K562 (cell line): ENCODE measurements at regions not wholly inside any gene's neighbourhood (a gene's known extent, or its start where the extent isn't known, plus 50 kb on each side); places are given as distances from the start of the nearest gene placed in this dataset.

Source experiments
- ATAC-seq: fragments of 200-7000 bp; cut with Tn5 transposase; 3 replicates; pipeline ENCODE4 v1.9.1; 2020; ENCODE audit warnings: moderate library complexity
- BruUV-seq: library from RNA; stranded (reverse); fragments of 400-500 nt; replicated peaks from 2 replicates; lab custom pipeline; 2021; lab: Mats Ljungman, UMichigan
- CTCF ChIA-PET: fragments of 300-600 bp; formaldehyde crosslinking; extraction: SDS; loops from one replicate; lab custom pipeline; 2021; ENCODE audit warnings: low intra/inter-chr PET ratio; lab: Yijun Ruan, JAX
- POLR2A ChIA-PET: fragments of 300-600, 350-650 bp; sonication (Branson Sonifier 250); formaldehyde crosslinking; extraction: SDS; loops from one replicate; lab custom pipeline; 2021; ENCODE audit warnings: antibody characterized with exemption, inconsistent platforms; lab: Yijun Ruan, JAX
- DNase-seq, 4 experiments: peaks; one replicate each; pipeline versions ENCODE4 v3.0.0 to v3.0.0-alpha.2; 2011 to 2018; ENCODE audit warnings: low spot score in 3 of 4, mixed read lengths in 3 of 4; ENCODE audit errors: extremely low read depth in 1 of 4
- FAIRE-seq: peaks from 2 replicates; lab custom pipeline; 2011; peaks lifted over from hg19 to GRCh38; lab: Jason Lieb, UNC
- H2AFZ ChIP-seq: 2 replicates; pipeline ENCODE4 v1.6.0; 2011; ENCODE audit warnings: low read depth, low read length, control low read depth, inconsistent platforms
- H3K27ac ChIP-seq: fragments of 200-600 bp; 3 replicates; pipeline ENCODE4 v1.8.0; 2011; ENCODE audit warnings: low read depth, mild to moderate bottlenecking, control low read depth, inconsistent platforms, low read length, moderate library complexity, mixed read lengths; ENCODE audit errors: extremely low read depth
- H3K27me3 ChIP-seq, 2 experiments: fragments of 300-600 bp in 1 of 2; 2 replicates in 1 of 2; 3 replicates in 1 of 2; pipeline versions ENCODE4 v1.6.0 to v1.8.0; 2011; ENCODE audit warnings: inconsistent platforms in 2 of 2, low read length in 2 of 2, mild to moderate bottlenecking in 1 of 2, mixed read lengths in 1 of 2, moderate library complexity in 1 of 2; ENCODE audit not compliant: control insufficient read depth in 2 of 2, insufficient read depth in 2 of 2
- H3K36me3 ChIP-seq: fragments of 300-600 bp; 3 replicates; pipeline ENCODE4 v1.8.0; 2011; ENCODE audit warnings: mild to moderate bottlenecking, low read length, inconsistent platforms; ENCODE audit not compliant: control insufficient read depth, insufficient read depth
- H3K4me1 ChIP-seq, 2 experiments: fragments of 200-600 bp in 1 of 2; replicated peaks in 1 of 2; 2 replicates in 1 of 2; 3 replicates in 1 of 2; pipeline versions ENCODE4 v1.5.1 to v1.8.0; 2011; ENCODE audit warnings: inconsistent platforms in 2 of 2, low read length in 2 of 2, mild to moderate bottlenecking in 1 of 2, mixed read lengths in 1 of 2, moderate library complexity in 1 of 2; ENCODE audit not compliant: control insufficient read depth in 2 of 2, insufficient read depth in 2 of 2
- H3K4me2 ChIP-seq: 2 replicates; pipeline ENCODE4 v1.6.1; 2011; ENCODE audit warnings: low read length, control low read depth, inconsistent platforms, mixed read lengths; ENCODE audit not compliant: insufficient read depth
- H3K4me3 ChIP-seq: fragments of 200-600 bp; sonication (generic), shearing (Covaris generic); 2 replicates; pipeline ENCODE4 v1.5.1; 2016; ENCODE audit warnings: control low read depth, inconsistent platforms
- H3K79me2 ChIP-seq: fragments of 200-600 bp; 3 replicates; pipeline ENCODE4 v1.8.0; 2011; ENCODE audit warnings: low read length, inconsistent platforms; ENCODE audit not compliant: control insufficient read depth, insufficient read depth
- H3K9ac ChIP-seq, 2 experiments: 2 replicates each; pipeline versions ENCODE4 v1.6.0 to v1.6.1; 2011; ENCODE audit warnings: low read depth in 2 of 2, low read length in 2 of 2, control low read depth in 1 of 2, inconsistent platforms in 1 of 2, mild to moderate bottlenecking in 1 of 2, mixed read lengths in 1 of 2; ENCODE audit not compliant: insufficient read depth in 1 of 2
- H3K9me1 ChIP-seq: one replicate; pipeline ENCODE4 v1.6.0; 2011; ENCODE audit warnings: inconsistent platforms, mild to moderate bottlenecking, low read length, moderate library complexity; ENCODE audit not compliant: control insufficient read depth, insufficient read depth
- H3K9me3 ChIP-seq: replicated peaks from 2 replicates; pipeline ENCODE4 v1.5.1; 2011; ENCODE audit warnings: low read depth, low read length, inconsistent platforms; ENCODE audit not compliant: control insufficient read depth, insufficient read depth
- H4K20me1 ChIP-seq: replicated peaks from 2 replicates; pipeline ENCODE4 v1.6.1; 2011; ENCODE audit warnings: low read length, inconsistent platforms, mixed read lengths; ENCODE audit not compliant: control insufficient read depth, insufficient read depth
- AFF1 ChIP-seq, 2 experiments: fragments of 450-650 bp; IDR thresholded peaks; 2 replicates each; pipeline ENCODE4 v1.6.1; 2018; ENCODE audit warnings: mild to moderate bottlenecking in 2 of 2, low read depth in 1 of 2; ENCODE audit not compliant: partially characterized antibody in 2 of 2
- GABPB1 ChIP-seq: sonication (generic); formaldehyde crosslinking; IDR thresholded peaks from 2 replicates; pipeline ENCODE4 v1.8.0; 2022; ENCODE audit warnings: mild to moderate bottlenecking, missing genetic modification reagents
- KDM5B ChIP-seq: fragments of 200-600 bp; sonication (generic); IDR thresholded peaks from 2 replicates; pipeline ENCODE4 v1.6.1; 2012; ENCODE audit warnings: low read depth, mild to moderate bottlenecking, moderate library complexity, low read length, control low read depth, inconsistent platforms; ENCODE audit not compliant: insufficient replicate concordance
- L3MBTL2 ChIP-seq: fragments of 450-650 bp; IDR thresholded peaks from 2 replicates; pipeline ENCODE4 v1.6.1; 2016; ENCODE audit warnings: mild to moderate bottlenecking, moderate library complexity
- LCOR ChIP-seq: sonication (generic); formaldehyde crosslinking; IDR thresholded peaks from 2 replicates; pipeline ENCODE4 v1.8.0; 2022; ENCODE audit warnings: mild to moderate bottlenecking, missing genetic modification reagents
- NR4A1 ChIP-seq, 2 experiments: fragments of 250-450 bp in 1 of 2; fragments of 450-650 bp in 1 of 2; sonication (Bioruptor Pico) in 1 of 2; IDR thresholded peaks; 2 replicates each; pipeline versions ENCODE4 v1.4.0 to v1.6.1; 2016 to 2020; ENCODE audit warnings: mild to moderate bottlenecking in 2 of 2, missing compliant biosample characterization in 1 of 2, missing genetic modification characterization in 1 of 2, moderate library complexity in 1 of 2
- TCFL5 ChIP-seq: fragments of 250-450 bp; sonication (Bioruptor Pico); conservative IDR thresholded peaks from 2 replicates; pipeline ENCODE4 v1.6.1; 2021; ENCODE audit warnings: mild to moderate bottlenecking, moderate library complexity, matching md5 sums
- XRCC5 ChIP-seq: fragments of 200-400 bp; formaldehyde crosslinking; IDR thresholded peaks from 2 replicates; pipeline ENCODE4 v1.6.1; 2017; ENCODE audit warnings: low read depth, mild to moderate bottlenecking, low read length
- ZBTB9 ChIP-seq: fragments of 450-650 bp; formaldehyde crosslinking; IDR thresholded peaks from 2 replicates; pipeline ENCODE4 v1.4.0; 2020; ENCODE audit warnings: mild to moderate bottlenecking, moderate library complexity
- ZNF23 ChIP-seq: fragments of 250-450 bp; sonication (Bioruptor Pico); IDR thresholded peaks from 2 replicates; pipeline ENCODE4 v1.4.0; 2020; ENCODE audit warnings: mild to moderate bottlenecking
- ZNF239 ChIP-seq: fragments of 250-450 bp; sonication (Bioruptor Pico); IDR thresholded peaks from 2 replicates; pipeline ENCODE4 v1.4.0; 2020; ENCODE audit warnings: mild to moderate bottlenecking
- ZNF311 ChIP-seq: fragments of 250-450 bp; sonication (Bioruptor Pico); IDR thresholded peaks from 2 replicates; pipeline ENCODE4 v1.4.0; 2020; ENCODE audit warnings: mild to moderate bottlenecking, moderate library complexity
- ZNF354B ChIP-seq: fragments of 250-450 bp; sonication (Bioruptor Pico); IDR thresholded peaks from 2 replicates; pipeline ENCODE4 v1.4.0; 2020
- WGBS: fragments of 100-300 bp; shearing (Covaris generic); methylation state at CpG from one replicate; pipeline ENCODE4 v1.1.6; 2016; ENCODE audit warnings: low coverage, mixed read lengths; ENCODE audit not compliant: insufficient coverage; ENCODE audit errors: missing lambda C conversion rate; 5-methylcytosine and 5-hydroxymethylcytosine counted together
- in situ Hi-C: fragments of 300-500 bp; cut with MboI; formaldehyde crosslinking; loops from 4 replicates; pipeline ENCODE4 v1.15.0; 2018; ENCODE audit warnings: inconsistent platforms, mixed read lengths
- intact Hi-C: fragments of 100-400 bp; cut with micrococcal nuclease; formaldehyde crosslinking; loops from 2 replicates; pipeline ENCODE4 v1.14.2; 2022
- TF ChIP-seq, protein P1 (sequence below): sonication (generic); IDR thresholded peaks from 2 replicates; pipeline ENCODE4 v1.6.1; 2016

DNA sequence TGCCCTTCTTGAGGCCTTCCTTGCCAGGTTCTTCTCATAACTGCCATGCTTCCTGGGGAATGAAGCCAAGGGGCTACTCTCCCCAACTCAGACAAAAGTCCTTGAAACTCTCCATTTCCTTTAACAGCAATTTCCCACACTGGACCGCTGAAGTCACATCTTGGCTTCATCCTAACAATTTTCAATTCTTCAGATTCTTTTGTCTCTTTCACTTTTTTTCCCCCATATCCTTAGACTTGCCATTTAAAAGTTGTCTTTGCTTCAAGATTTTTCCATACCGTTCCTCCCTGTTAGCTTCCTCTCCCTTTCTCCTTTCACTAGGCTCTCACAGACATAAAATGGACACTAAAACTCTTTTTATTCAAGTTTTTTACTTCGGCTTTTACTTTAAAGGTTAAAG lies 93.1 kb upstream of the ITGA1 start:
- ChIA-PET POLR2A (no interaction called here), CTCF (no interaction called here)
- intact Hi-C loops (loop anchor here (5.0 kb wide), 1 partner anchor 223 kb away; no protein-coding TSS in a partner anchor), in situ Hi-C loops (no loop called here)
- Histone ChIP-seq H3K27me3 (no peaks in the 10 kb centered on the region), H3K9me3 (no peaks in the 10 kb centered on the region), H3K4me3 (no peak overlapping the region), H3K36me3 (no peaks in the 10 kb centered on the region), H2AFZ (no peak overlapping the region), H3K9ac (no peak overlapping the region), H3K9me1 (no peaks in the 10 kb centered on the region), H3K4me2 (no peak overlapping the region), H3K27ac (no peak overlapping the region), H3K4me1 (no peaks in the 10 kb centered on the region), H4K20me1 (no peaks in the 10 kb centered on the region), H3K79me2 (no peaks in the 10 kb centered on the region)
- FAIRE-seq (no peak), DNase-seq (no peak), ATAC-seq (no peak)
- BruUV-seq = no TSS peak
- WGBS = 0% methylated on average over 3 of the region's 3 CpGs
- TF ChIP-seq GABPB1 (no peak), LCOR (CRISPR knock-in tag) (no peak), ZNF311 (CRISPR knock-in tag) (no peak), TCFL5 (CRISPR knock-in tag) (no peak), ZNF354B (CRISPR knock-in tag) (no peak), ZNF239 (CRISPR knock-in tag) (no peak), XRCC5 (no peak), KDM5B (no peak), ZNF23 (CRISPR knock-in tag) (no peak), NR4A1 (CRISPR knock-in tag; IDR thresholded peaks at IDR 0.05) (no peak), NR4A1 (tag; IDR thresholded peaks at IDR 0.05) (no peak), ZBTB9 (no peak), L3MBTL2 (no peak), AFF1 (IDR thresholded peaks at IDR 0.05; ENCODE audit: low read depth in 1 of 2, partially characterized antibody in 2 of 2) (no peak)
- TF ChIP-seq, protein P1, sequence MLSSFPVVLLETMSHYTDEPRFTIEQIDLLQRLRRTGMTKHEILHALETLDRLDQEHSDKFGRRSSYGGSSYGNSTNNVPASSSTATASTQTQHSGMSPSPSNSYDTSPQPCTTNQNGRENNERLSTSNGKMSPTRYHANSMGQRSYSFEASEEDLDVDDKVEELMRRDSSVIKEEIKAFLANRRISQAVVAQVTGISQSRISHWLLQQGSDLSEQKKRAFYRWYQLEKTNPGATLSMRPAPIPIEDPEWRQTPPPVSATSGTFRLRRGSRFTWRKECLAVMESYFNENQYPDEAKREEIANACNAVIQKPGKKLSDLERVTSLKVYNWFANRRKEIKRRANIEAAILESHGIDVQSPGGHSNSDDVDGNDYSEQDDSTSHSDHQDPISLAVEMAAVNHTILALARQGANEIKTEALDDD = no peak
